Uterus (tissue), 3 donors: ENCODE measurements at regions not wholly inside any gene's neighbourhood (a gene's known extent, or its start where the extent isn't known, plus 50 kb on each side); places are given as distances from the start of the nearest gene placed in this dataset.

Source experiments
- DNase-seq, 2 donors: peaks; one replicate each; pipeline ENCODE4 v3.0.0-alpha.2; 2019 to 2020
- H3K27ac ChIP-seq, 2 donors: fragments of 200-600 bp; sonication (generic); 1 replicate in 1 of 2; 2 replicates in 1 of 2; pipeline ENCODE4 v1.5.1; 2016 to 2018
- H3K27me3 ChIP-seq, 2 donors: fragments of 200-600 bp; sonication (generic); one replicate each; pipeline ENCODE4 v1.5.1; 2018 to 2019; ENCODE audit warnings: control low read depth in 1 of 2
- H3K36me3 ChIP-seq, 2 donors: fragments of 200-600 bp; sonication (generic); one replicate each; pipeline ENCODE4 v1.5.1; 2019; ENCODE audit warnings: control low read depth in 1 of 2
- H3K4me1 ChIP-seq, 2 donors: fragments of 200-600 bp; sonication (generic); one replicate each; pipeline ENCODE4 v1.5.1; 2018 to 2019; ENCODE audit warnings: control low read depth in 1 of 2
- H3K4me3 ChIP-seq, 2 donors: fragments of 200-600 bp; sonication (generic); 1 replicate in 1 of 2; 2 replicates in 1 of 2; pipeline ENCODE4 v1.5.1; 2018 to 2019; ENCODE audit warnings: mild to moderate bottlenecking in 1 of 2
- H3K9me3 ChIP-seq, 2 donors: fragments of 200-600 bp; sonication (generic); one replicate each; pipeline ENCODE4 v1.5.1; 2019; ENCODE audit warnings: control low read depth in 1 of 2
- POLR2A ChIP-seq, 2 donors: fragments of 450-650 bp; IDR thresholded peaks; one replicate each; pipeline ENCODE4 v1.6.1; 2016; ENCODE audit warnings: antibody characterized with exemption in 2 of 2, mild to moderate bottlenecking in 1 of 2, moderate library complexity in 1 of 2
- intact Hi-C: fragments of 100-400 bp; cut with DNase I; formaldehyde crosslinking; loops from one replicate; pipeline ENCODE4 v1.15.1; 2023; ENCODE audit warnings: low total_unique reads
- TF ChIP-seq, protein P1 (sequence below), 4 experiments: fragments of 200-600 bp in 2 of 4; fragments of 450-650 bp in 2 of 4; sonication (generic) in 2 of 4; IDR thresholded peaks; one replicate each; pipeline ENCODE4 v1.5.1; 2016 to 2019; ENCODE audit warnings: antibody characterized with exemption in 4 of 4, mild to moderate bottlenecking in 2 of 4, moderate library complexity in 1 of 4
- donor health status: DM: yes; HTN: yes; CAD: no.

DNA sequence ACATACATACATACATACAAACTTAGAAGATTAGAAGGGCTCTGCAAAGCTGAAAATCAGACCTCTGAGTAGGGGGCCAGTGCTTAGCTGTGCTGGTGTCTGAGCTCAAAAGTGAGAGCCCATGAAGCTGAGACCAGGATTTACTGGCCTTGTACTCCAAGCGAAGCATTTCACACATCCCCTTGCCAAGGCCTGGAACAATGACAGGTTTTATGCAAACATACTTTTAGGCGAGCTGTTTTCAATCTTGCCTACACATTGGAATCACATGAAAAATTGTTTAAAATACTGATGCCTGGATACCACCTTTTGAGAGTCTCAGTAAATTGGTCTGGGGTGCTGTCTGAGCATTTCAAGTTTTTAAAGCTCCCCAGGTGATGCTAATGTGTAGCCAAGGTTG lies 80.9 kb upstream of the SRSF6 start:
- Histone ChIP-seq H3K27ac (no peak overlapping the region), H3K4me3 (no peak overlapping the region), H3K36me3 (no peaks in the 10 kb centered on the region), H3K4me1 (no peaks in the 10 kb centered on the region), H3K27me3 (no peaks in the 10 kb centered on the region), H3K9me3 (no peaks in the 10 kb centered on the region)
- no peak for DNase-seq
- TF ChIP-seq, protein P1, sequence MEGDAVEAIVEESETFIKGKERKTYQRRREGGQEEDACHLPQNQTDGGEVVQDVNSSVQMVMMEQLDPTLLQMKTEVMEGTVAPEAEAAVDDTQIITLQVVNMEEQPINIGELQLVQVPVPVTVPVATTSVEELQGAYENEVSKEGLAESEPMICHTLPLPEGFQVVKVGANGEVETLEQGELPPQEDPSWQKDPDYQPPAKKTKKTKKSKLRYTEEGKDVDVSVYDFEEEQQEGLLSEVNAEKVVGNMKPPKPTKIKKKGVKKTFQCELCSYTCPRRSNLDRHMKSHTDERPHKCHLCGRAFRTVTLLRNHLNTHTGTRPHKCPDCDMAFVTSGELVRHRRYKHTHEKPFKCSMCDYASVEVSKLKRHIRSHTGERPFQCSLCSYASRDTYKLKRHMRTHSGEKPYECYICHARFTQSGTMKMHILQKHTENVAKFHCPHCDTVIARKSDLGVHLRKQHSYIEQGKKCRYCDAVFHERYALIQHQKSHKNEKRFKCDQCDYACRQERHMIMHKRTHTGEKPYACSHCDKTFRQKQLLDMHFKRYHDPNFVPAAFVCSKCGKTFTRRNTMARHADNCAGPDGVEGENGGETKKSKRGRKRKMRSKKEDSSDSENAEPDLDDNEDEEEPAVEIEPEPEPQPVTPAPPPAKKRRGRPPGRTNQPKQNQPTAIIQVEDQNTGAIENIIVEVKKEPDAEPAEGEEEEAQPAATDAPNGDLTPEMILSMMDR (IDR thresholded peaks at IDR 0.05), result no peak
- TF ChIP-seq POLR2A (IDR thresholded peaks at IDR 0.05), result no peak
- intact Hi-C loops, result no loop called here

DNA sequence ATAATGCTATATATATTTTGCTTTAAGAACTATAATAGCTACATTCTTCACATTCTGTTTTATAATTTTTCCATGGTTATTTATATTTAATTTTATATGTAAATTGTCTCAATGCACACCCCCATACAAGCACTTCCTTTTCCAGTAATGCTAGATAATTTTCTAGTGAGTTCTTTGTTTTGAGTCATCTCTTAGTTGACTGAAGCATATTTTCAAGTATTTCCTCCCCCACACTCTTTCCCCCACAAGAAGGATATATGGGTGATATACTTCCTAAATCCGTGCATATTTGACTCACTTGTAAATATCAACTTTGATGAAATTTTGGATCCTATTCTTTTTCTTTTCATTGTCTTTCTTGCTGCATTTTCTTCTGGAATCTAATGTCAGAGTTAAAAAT lies 82.1 kb upstream of the SRSF6 start:
- no peaks in the 10 kb centered on the region for H3K36me3 ChIP-seq
- no peaks in the 10 kb centered on the region for H3K27me3 ChIP-seq
- no peak overlapping the region for H3K4me3 ChIP-seq
- TF ChIP-seq, protein P1 (IDR thresholded peaks at IDR 0.05), result no peak
- no peak for TF ChIP-seq POLR2A (IDR thresholded peaks at IDR 0.05)
- H3K27ac ChIP-seq, result no peak overlapping the region
- DNase-seq, result no peak
- no peaks in the 10 kb centered on the region for H3K4me1 ChIP-seq
- no peaks in the 10 kb centered on the region for H3K9me3 ChIP-seq
- intact Hi-C loops, result no loop called here

DNA sequence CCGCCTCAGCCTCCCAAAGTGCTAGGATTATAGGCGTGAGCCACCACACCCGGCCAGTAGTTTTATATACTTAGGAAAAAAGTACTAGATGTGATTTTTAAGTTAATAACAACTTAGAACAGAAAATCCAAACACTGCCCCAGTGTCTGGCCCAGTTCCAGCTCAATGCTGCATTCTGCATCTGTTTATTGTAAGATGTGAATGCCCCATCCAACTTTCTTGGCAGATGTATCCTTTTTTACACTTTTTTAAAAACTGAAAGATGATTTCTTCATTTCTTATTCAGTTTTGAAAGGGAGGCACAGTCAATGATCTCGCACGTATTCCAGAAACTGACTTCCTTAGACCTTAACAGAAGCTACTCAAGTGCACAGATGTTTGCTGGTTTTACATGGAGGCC lies 85.6 kb upstream of the SRSF6 start:
- Histone ChIP-seq H3K4me3 (no peak overlapping the region), H3K9me3 (no peaks in the 10 kb centered on the region), H3K4me1 (no peaks in the 10 kb centered on the region), H3K36me3 (no peaks in the 10 kb centered on the region), H3K27ac (no peak overlapping the region), H3K27me3 (no peaks in the 10 kb centered on the region)
- DNase-seq, result no peak
- intact Hi-C loops, result no loop called here
- TF ChIP-seq, protein P1 (IDR thresholded peaks at IDR 0.05), result no peak
- no peak for TF ChIP-seq POLR2A (IDR thresholded peaks at IDR 0.05)

DNA sequence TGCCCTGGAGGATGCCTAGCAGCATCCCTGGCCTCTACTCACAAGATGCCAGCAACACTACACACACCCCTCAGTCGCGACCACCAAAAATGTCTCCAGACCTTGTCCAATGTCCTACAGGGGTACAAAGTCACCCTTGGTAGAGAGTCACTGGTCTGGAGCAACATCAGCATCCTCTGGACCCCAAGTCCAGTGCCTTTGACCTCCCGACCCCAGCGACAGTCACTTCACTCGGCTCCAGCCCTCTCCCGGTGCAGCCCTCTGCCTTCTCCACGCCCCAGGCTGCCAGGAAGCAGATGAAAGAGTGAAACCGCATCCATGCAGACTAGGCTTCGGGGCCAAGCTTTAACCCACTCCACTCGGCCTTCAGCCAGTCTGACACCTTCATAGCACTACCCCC lies 92.0 kb upstream of the SRSF6 start:
- no peaks in the 10 kb centered on the region for H3K4me1 ChIP-seq
- H3K27me3 ChIP-seq, result no peaks in the 10 kb centered on the region
- no peak overlapping the region for H3K4me3 ChIP-seq
- TF ChIP-seq, protein P1 (IDR thresholded peaks at IDR 0.05), result no peak
- no peaks in the 10 kb centered on the region for H3K36me3 ChIP-seq
- H3K9me3 ChIP-seq, result no peaks in the 10 kb centered on the region
- DNase-seq, result no peak
- no peak overlapping the region for H3K27ac ChIP-seq
- intact Hi-C loops, result no loop called here

DNA sequence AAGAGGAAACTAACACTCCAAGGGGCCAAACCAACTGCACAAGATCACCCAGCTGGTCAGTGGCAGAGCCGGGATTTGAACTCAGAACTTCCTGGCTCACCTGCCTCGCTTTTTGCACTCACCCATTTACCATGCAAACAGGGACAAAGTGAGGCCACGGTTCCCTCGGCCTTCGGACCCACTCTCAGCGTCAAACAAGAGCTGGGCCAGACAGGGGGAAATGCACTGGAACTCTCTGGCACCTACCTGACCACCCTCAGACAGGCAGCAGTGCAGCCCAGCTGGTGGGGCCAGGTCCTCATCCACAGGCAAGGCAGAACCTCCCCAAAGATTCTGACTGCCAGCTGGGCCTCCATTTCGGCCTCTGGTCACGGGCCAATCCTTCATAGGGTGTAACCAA lies 93.7 kb upstream of the SRSF6 start:
- Histone ChIP-seq H3K4me3 (no peak overlapping the region), H3K36me3 (no peaks in the 10 kb centered on the region), H3K27ac (no peak overlapping the region), H3K4me1 (no peaks in the 10 kb centered on the region), H3K9me3 (no peaks in the 10 kb centered on the region), H3K27me3 (no peaks in the 10 kb centered on the region)
- DNase-seq, result no peak
- intact Hi-C loops, result no loop called here
- TF ChIP-seq POLR2A (IDR thresholded peaks at IDR 0.05), result no peak
- TF ChIP-seq, protein P1 (IDR thresholded peaks at IDR 0.05), result no peak
